MCF 10A (cell line): ENCODE measurements at regions not wholly inside any gene's neighbourhood (a gene's known extent, or its start where the extent isn't known, plus 50 kb on each side); places are given as distances from the start of the nearest gene placed in this dataset.

Experiments
- BruUV-seq: library from RNA; stranded (reverse); fragments of 400-500 nt; replicated peaks from 2 replicates; lab custom pipeline; 2021; lab: Mats Ljungman, UMichigan
- CTCF ChIA-PET: fragments of 300-600 bp; sonication (Branson Sonifier 250); formaldehyde crosslinking; extraction: SDS; loops from one replicate; lab custom pipeline; 2021; ENCODE audit warnings: antibody characterized with exemption, inconsistent platforms; lab: Yijun Ruan, JAX
- POLR2A ChIA-PET: fragments of 300-600, 350-650 bp; sonication (Branson Sonifier 250); formaldehyde crosslinking; extraction: SDS; loops from one replicate; lab custom pipeline; 2020; ENCODE audit warnings: antibody characterized with exemption, inconsistent platforms; lab: Yijun Ruan, JAX
- DNase-seq: peaks from one replicate; pipeline ENCODE4 v3.0.0-alpha.2; 2018; ENCODE audit not compliant: unreplicated experiment
- H3K27ac Mint-ChIP-seq: one replicate; pipeline ENCODE4 v1.8.0; 2022; ENCODE audit warnings: mild to moderate bottlenecking, low read depth, mixed read lengths; ENCODE audit not compliant: unreplicated experiment
- H3K27me3 Mint-ChIP-seq: one replicate; pipeline ENCODE4 v1.8.0; 2022; ENCODE audit warnings: mixed read lengths; ENCODE audit not compliant: insufficient read depth, unreplicated experiment
- H3K36me3 Mint-ChIP-seq: one replicate; pipeline ENCODE4 v1.8.0; 2022; ENCODE audit warnings: mild to moderate bottlenecking, moderate library complexity, mixed read lengths; ENCODE audit not compliant: insufficient read depth, unreplicated experiment
- H3K4me1 Mint-ChIP-seq: one replicate; pipeline ENCODE4 v1.8.0; 2022; ENCODE audit warnings: mixed read lengths; ENCODE audit not compliant: insufficient read depth, unreplicated experiment
- H3K4me3 Mint-ChIP-seq: one replicate; pipeline ENCODE4 v1.8.0; 2022; ENCODE audit warnings: mild to moderate bottlenecking, moderate library complexity, mixed read lengths; ENCODE audit not compliant: unreplicated experiment
- H3K9me3 Mint-ChIP-seq: one replicate; pipeline ENCODE4 v1.8.0; 2022; ENCODE audit warnings: mixed read lengths; ENCODE audit not compliant: unreplicated experiment
- CTCF ChIP-seq: fragments of 200-600 bp; IDR thresholded peaks from one replicate; pipeline ENCODE4 v1.8.0; 2022; ENCODE audit warnings: antibody characterized with exemption, mild to moderate bottlenecking; ENCODE audit not compliant: unreplicated experiment
- intact Hi-C: fragments of 100-400 bp; cut with micrococcal nuclease; formaldehyde crosslinking; loops from 2 replicates; pipeline ENCODE4 v1.14.1; 2022

- Mint-ChIP-seq H3K9me3 (no peaks in the 10 kb centered on the region), H3K27ac (no peak overlapping the region), H3K4me1 (no peaks in the 10 kb centered on the region), H3K27me3 (no peaks in the 10 kb centered on the region), H3K36me3 (no peaks in the 10 kb centered on the region), H3K4me3 (no peak overlapping the region)
- intact Hi-C loops = no loop called here
- ChIA-PET POLR2A (no interaction called here), CTCF (no interaction called here)
- no peak for TF ChIP-seq CTCF
- no peak for DNase-seq
- BruUV-seq = no TSS peak
Observed at GRCh38 chr20:24754691-24755090, 194.4 kb upstream of the CST7 start.

GRCh38 chr20:24755411-24755922 lies 193.6 kb upstream of the CST7 start:
- H3K27ac Mint-ChIP-seq = no peak overlapping the region

GRCh38 chr20:24756292-24757025 lies 192.6 kb upstream of the CST7 start:
- Mint-ChIP-seq H3K27ac (no peak overlapping the region), H3K9me3 (no peaks in the 10 kb centered on the region), H3K4me3 (no peak overlapping the region), H3K36me3 (no peaks in the 10 kb centered on the region), H3K27me3 (no peaks in the 10 kb centered on the region), H3K4me1 (no peaks in the 10 kb centered on the region)
- BruUV-seq = no TSS peak
- ChIA-PET POLR2A (interaction anchor here (0.6 kb wide), 1 partner anchor 1617 kb away, joined by 6 read pairs; no protein-coding TSS in a partner anchor), CTCF (interaction anchor here (0.9 kb wide), 1 partner anchor 10 kb away, joined by 3 read pairs; no protein-coding TSS in a partner anchor)
- DNase-seq = no peak
- intact Hi-C loops = no loop called here
- TF ChIP-seq CTCF = no peak

More at GRCh38 chr20:24755411-24755922, 193.6 kb upstream of the CST7 start:
- ChIA-PET POLR2A (no interaction called here), CTCF (interaction anchor here (0.6 kb wide), 1 partner anchor 11 kb away, joined by 4 read pairs; no protein-coding TSS in a partner anchor)
- Mint-ChIP-seq H3K4me3 (no peak overlapping the region), H3K9me3 (no peaks in the 10 kb centered on the region), H3K36me3 (no peaks in the 10 kb centered on the region), H3K4me1 (no peaks in the 10 kb centered on the region), H3K27me3 (no peaks in the 10 kb centered on the region)
- no peak for DNase-seq
- intact Hi-C loops = no loop called here
- no TSS peak for BruUV-seq
- TF ChIP-seq CTCF = no peak

- no peak for TF ChIP-seq CTCF
- H3K27me3 Mint-ChIP-seq = no peaks in the 10 kb centered on the region
- H3K4me3 Mint-ChIP-seq = no peak overlapping the region
- H3K4me1 Mint-ChIP-seq = no peaks in the 10 kb centered on the region
- H3K27ac Mint-ChIP-seq = no peak overlapping the region
- BruUV-seq = no TSS peak
- intact Hi-C loops = no loop called here
- H3K9me3 Mint-ChIP-seq = no peaks in the 10 kb centered on the region
- ChIA-PET CTCF (no interaction called here), POLR2A (no interaction called here)
- no peaks in the 10 kb centered on the region for H3K36me3 Mint-ChIP-seq
- no peak for DNase-seq
Observed at GRCh38 chr20:24761220-24762065, 187.6 kb upstream of the CST7 start.
